ENCODE measurements at regions not wholly inside any gene's neighbourhood (a gene's known extent, or its start where the extent isn't known, plus 50 kb on each side); places are given as distances from the start of the nearest gene placed in this dataset.

- H2AFZ ChIP-seq (ENCODE audit: low read depth, low read length, severe bottlenecking) = no peak overlapping the region
- no peaks in the 10 kb centered on the region for H3F3A ChIP-seq (ENCODE audit: insufficient read depth)
- H3K9me2 ChIP-seq (replicated peaks; ENCODE audit: insufficient read depth, low read length) = no peaks in the 10 kb centered on the region
- no peak overlapping the region for H3K27ac ChIP-seq (ENCODE audit: low read depth, low read length)
- H3K9ac ChIP-seq (ENCODE audit: low read length) = no peak overlapping the region
- no peaks in the 10 kb centered on the region for H3K27me3 ChIP-seq (ENCODE audit: low read length)
- no peaks in the 10 kb centered on the region for H3K36me3 ChIP-seq (ENCODE audit: low read length)
- no peaks in the 10 kb centered on the region for H3K79me2 ChIP-seq (ENCODE audit: insufficient read depth, low read length)
- H3K4me2 ChIP-seq (ENCODE audit: low read depth, low read length, poor library complexity, severe bottlenecking) = no peak overlapping the region
- no peaks in the 10 kb centered on the region for H3K9me3 ChIP-seq (ENCODE audit: insufficient read depth, low read length)
- no peak overlapping the region for H3K4me3 ChIP-seq (ENCODE audit: insufficient read depth, low read length, poor library complexity, severe bottlenecking)
- H4K20me1 ChIP-seq (ENCODE audit: low read depth, low read length) = no peaks in the 10 kb centered on the region
- no peak for TF ChIP-seq CTCF (IDR thresholded peaks at IDR 0.05; ENCODE audit: insufficient read depth, low read length, poor library complexity, severe bottlenecking)
Observed at GRCh38 chr13:40064154-40065097, 409.0 kb downstream of the COG6 start.

GRCh38 chr13:40069173-40070044, 413.9 kb downstream of the COG6 start:
- Histone ChIP-seq H3K79me2 (ENCODE audit: insufficient read depth, low read length) (no peaks in the 10 kb centered on the region), H3K27me3 (ENCODE audit: low read length) (no peaks in the 10 kb centered on the region), H3K36me3 (ENCODE audit: low read length) (no peaks in the 10 kb centered on the region), H3K9me3 (ENCODE audit: insufficient read depth, low read length) (no peaks in the 10 kb centered on the region), H3K27ac (ENCODE audit: low read depth, low read length) (no peak overlapping the region), H2AFZ (ENCODE audit: low read depth, low read length, severe bottlenecking) (peak overlapping the region; percentile 23), H3F3A (ENCODE audit: insufficient read depth) (no peaks in the 10 kb centered on the region), H3K9ac (ENCODE audit: low read length) (no peak overlapping the region), H3K4me2 (ENCODE audit: low read depth, low read length, poor library complexity, severe bottlenecking) (peak overlapping the region; percentile 25), H3K4me3 (ENCODE audit: insufficient read depth, low read length, poor library complexity, severe bottlenecking) (no peak overlapping the region), H4K20me1 (ENCODE audit: low read depth, low read length) (no peaks in the 10 kb centered on the region), H3K9me2 (replicated peaks; ENCODE audit: insufficient read depth, low read length) (no peaks in the 10 kb centered on the region)
- TF ChIP-seq CTCF (IDR thresholded peaks at IDR 0.05; ENCODE audit: insufficient read depth, low read length, poor library complexity, severe bottlenecking) (peak; percentile 83), EZH2phosphoT487 (conservative IDR thresholded peaks at IDR 0.05; ENCODE audit: low read length) (no peak)

- Histone ChIP-seq H3K9ac (ENCODE audit: low read length) (no peak overlapping the region), H2AFZ (ENCODE audit: low read depth, low read length, severe bottlenecking) (no peak overlapping the region), H3K9me3 (ENCODE audit: insufficient read depth, low read length) (no peaks in the 10 kb centered on the region), H3K27me3 (ENCODE audit: low read length) (no peaks in the 10 kb centered on the region), H4K20me1 (ENCODE audit: low read depth, low read length) (no peaks in the 10 kb centered on the region), H3F3A (ENCODE audit: insufficient read depth) (no peaks in the 10 kb centered on the region), H3K79me2 (ENCODE audit: insufficient read depth, low read length) (no peaks in the 10 kb centered on the region), H3K27ac (ENCODE audit: low read depth, low read length) (no peak overlapping the region), H3K9me2 (replicated peaks; ENCODE audit: insufficient read depth, low read length) (no peaks in the 10 kb centered on the region), H3K4me3 (ENCODE audit: insufficient read depth, low read length, poor library complexity, severe bottlenecking) (no peak overlapping the region), H3K36me3 (ENCODE audit: low read length) (no peaks in the 10 kb centered on the region), H3K4me2 (ENCODE audit: low read depth, low read length, poor library complexity, severe bottlenecking) (no peak overlapping the region)
- no peak for TF ChIP-seq CTCF (IDR thresholded peaks at IDR 0.05; ENCODE audit: insufficient read depth, low read length, poor library complexity, severe bottlenecking)
- no peak for TF ChIP-seq EZH2phosphoT487 (conservative IDR thresholded peaks at IDR 0.05; ENCODE audit: low read length)
Observed at GRCh38 chr13:40070357-40070756, 414.9 kb downstream of the COG6 start.

Measured in SU-DHL-6 (cell line).